HepG2 (cell line): ENCODE measurements at regions not wholly inside any gene's neighbourhood (a gene's known extent, or its start where the extent isn't known, plus 50 kb on each side); places are given as distances from the start of the nearest gene placed in this dataset.
"Not testable (repeated sequence)": the region's sequence is repeated elsewhere in the genome, so short reads cannot be mapped to it uniquely, and the experiment has no call there.

Source experiments
- ATAC-seq: fragments of 200-7000 bp; cut with Tn5 transposase; 3 replicates; pipeline ENCODE4 v1.9.1; 2020; ENCODE audit warnings: mild to moderate bottlenecking, moderate library complexity
- BruUV-seq: library from RNA; stranded (reverse); fragments of 400-500 nt; replicated peaks from 2 replicates; lab custom pipeline; 2021; lab: Mats Ljungman, UMichigan
- CTCF ChIA-PET: fragments of 300-600 bp; formaldehyde crosslinking; extraction: SDS; loops from one replicate; lab custom pipeline; 2021; ENCODE audit warnings: low total read pairs, inconsistent platforms, low intra/inter-chr PET ratio; lab: Yijun Ruan, JAX
- POLR2A ChIA-PET: fragments of 350-600 bp; sonication (Branson Sonifier 250); formaldehyde crosslinking; loops from one replicate; lab custom pipeline; 2020; ENCODE audit warnings: antibody characterized with exemption, inconsistent platforms; lab: Yijun Ruan, JAX
- DNase-seq: peaks from one replicate; pipeline ENCODE4 v3.0.0-alpha.2; 2015; ENCODE audit warnings: low spot score
- FAIRE-seq: peaks from 3 replicates; lab custom pipeline; 2011; peaks lifted over from hg19 to GRCh38; lab: Jason Lieb, UNC
- H2AFZ ChIP-seq: one replicate; pipeline ENCODE4 v1.6.1; 2011; ENCODE audit warnings: low read length, inconsistent platforms
- H3K27ac ChIP-seq: fragments of 300-600 bp; 3 replicates; pipeline ENCODE4 v1.8.0; 2011; ENCODE audit warnings: mixed run types, mild to moderate bottlenecking, mixed read lengths, low read length, inconsistent platforms; ENCODE audit not compliant: insufficient read depth; ENCODE audit errors: extremely low read length
- H3K27me3 ChIP-seq, 2 experiments: fragments of 200-600 bp in 1 of 2; 2 replicates in 1 of 2; 3 replicates in 1 of 2; pipeline versions ENCODE4 v1.6.0 to v1.8.0; 2011; ENCODE audit warnings: low read length in 2 of 2, mild to moderate bottlenecking in 2 of 2, moderate library complexity in 2 of 2, inconsistent platforms in 1 of 2; ENCODE audit not compliant: insufficient read depth in 2 of 2, control insufficient read depth in 1 of 2
- H3K36me3 ChIP-seq, 2 experiments: fragments of 200-600 bp in 1 of 2; replicated peaks in 1 of 2; 2 replicates in 1 of 2; 3 replicates in 1 of 2; pipeline versions ENCODE4 v1.5.1 to v1.8.0; 2011; ENCODE audit warnings: low read length in 2 of 2, inconsistent platforms in 1 of 2; ENCODE audit not compliant: insufficient read depth in 2 of 2, control insufficient read depth in 1 of 2
- H3K4me1 ChIP-seq: 2 replicates; pipeline ENCODE4 v1.5.1; 2012; ENCODE audit warnings: low read length, inconsistent platforms; ENCODE audit not compliant: insufficient read depth
- H3K4me2 ChIP-seq: 2 replicates; pipeline ENCODE4 v1.6.0; 2011; ENCODE audit warnings: low read depth, low read length, inconsistent platforms
- H3K4me3 ChIP-seq, 3 experiments: fragments of 200-600 bp in 1 of 3; sonication (generic), shearing (Covaris generic) in 1 of 3; replicated peaks in 1 of 3; 2 replicates each; pipeline ENCODE4 v1.5.1; 2011 to 2016; ENCODE audit warnings: low read length in 3 of 3, inconsistent platforms in 2 of 3, low read depth in 2 of 3, mild to moderate bottlenecking in 2 of 3, control low read depth in 1 of 3, mixed read lengths in 1 of 3; ENCODE audit not compliant: insufficient read depth in 1 of 3
- H3K79me2 ChIP-seq: one replicate; pipeline ENCODE4 v1.6.1; 2011; ENCODE audit warnings: low read length, inconsistent platforms; ENCODE audit not compliant: insufficient read depth
- H3K9ac ChIP-seq: 2 replicates; pipeline ENCODE4 v1.6.0; 2011; ENCODE audit warnings: mild to moderate bottlenecking, low read depth, low read length, inconsistent platforms; ENCODE audit not compliant: insufficient read depth
- H3K9me3 ChIP-seq: 2 replicates; pipeline ENCODE4 v1.5.1; 2012; ENCODE audit warnings: mild to moderate bottlenecking, low read length
- H4K20me1 ChIP-seq: 2 replicates; pipeline ENCODE4 v1.6.0; 2011; ENCODE audit warnings: inconsistent platforms, mild to moderate bottlenecking, low read length, moderate library complexity; ENCODE audit not compliant: insufficient read depth
- BRCA1 ChIP-seq: sonication (generic); formaldehyde crosslinking; IDR thresholded peaks from 2 replicates; pipeline ENCODE4 v1.4.0; 2020; ENCODE audit warnings: missing genetic modification reagents
- FOXP4 ChIP-seq: sonication (generic); formaldehyde crosslinking; IDR thresholded peaks from 2 replicates; pipeline ENCODE4 v1.4.0; 2020; ENCODE audit warnings: missing genetic modification reagents
- GLI4 ChIP-seq: sonication (generic); formaldehyde crosslinking; IDR thresholded peaks from 2 replicates; pipeline ENCODE4 v1.5.1; 2020; ENCODE audit warnings: missing genetic modification reagents, mild to moderate bottlenecking, moderate library complexity, borderline replicate concordance
- MLX ChIP-seq: IDR thresholded peaks from 2 replicates; pipeline ENCODE4 v1.6.1; 2016
- RFX5 ChIP-seq: IDR thresholded peaks from 2 replicates; pipeline ENCODE4 v1.6.1; 2011; ENCODE audit warnings: low read depth, low read length, improper control_type of control experiment
- XRCC5 ChIP-seq: fragments of 200-400 bp; formaldehyde crosslinking; optimal IDR thresholded peaks from 2 replicates; pipeline ENCODE3; 2017; ENCODE audit warnings: mild to moderate bottlenecking, low read length
- ZBED4 ChIP-seq: sonication (generic); formaldehyde crosslinking; IDR thresholded peaks from 2 replicates; pipeline ENCODE4 v1.4.0; 2020; ENCODE audit warnings: missing genetic modification reagents, borderline replicate concordance
- ZBTB20 ChIP-seq: sonication (generic); formaldehyde crosslinking; IDR thresholded peaks from 2 replicates; pipeline ENCODE4 v1.8.1; 2023; ENCODE audit warnings: missing genetic modification reagents, low read depth, mild to moderate bottlenecking, borderline replicate concordance
- ZNF260 ChIP-seq: sonication (generic); formaldehyde crosslinking; IDR thresholded peaks from 2 replicates; pipeline ENCODE4 v1.4.0; 2020; ENCODE audit warnings: missing genetic modification reagents, low read depth, mild to moderate bottlenecking, borderline replicate concordance
- ZNF749 ChIP-seq: sonication (generic); formaldehyde crosslinking; IDR thresholded peaks from 2 replicates; pipeline ENCODE4 v1.8.0; 2022; ENCODE audit warnings: mild to moderate bottlenecking, missing genetic modification reagents, moderate library complexity, borderline replicate concordance
- ZNF777 ChIP-seq: sonication (generic); formaldehyde crosslinking; IDR thresholded peaks from 2 replicates; pipeline ENCODE4 v1.4.0; 2020; ENCODE audit warnings: missing genetic modification reagents
- ZNF839 ChIP-seq: sonication (generic); formaldehyde crosslinking; IDR thresholded peaks from 2 replicates; pipeline ENCODE4 v1.4.0; 2020; ENCODE audit warnings: missing genetic modification reagents, mild to moderate bottlenecking, borderline replicate concordance
- WGBS: methylation state at CpG from one replicate; pipeline ENCODE4 v1.1.6; 2017; ENCODE audit warnings: low lambda C conversion rate; 5-methylcytosine and 5-hydroxymethylcytosine counted together
- in situ Hi-C: cut with HindIII; loops from 2 replicates; pipeline ENCODE4 v1.10.0; 2017; ENCODE audit warnings: low pct_unique_long_range_greater_than_20kb; ENCODE audit not compliant: extremely low pct_ligation_motif_present
- intact Hi-C: fragments of 100-400 bp; cut with micrococcal nuclease; formaldehyde crosslinking; loops from one replicate; pipeline ENCODE4 v1.10.0; 2022; ENCODE audit not compliant: unreplicated experiment

GRCh38 chr20:9015232-9015983 lies 53.5 kb upstream of the PLCB4 start:
- H2AFZ ChIP-seq, CTCF ChIA-PET, H3K36me3 ChIP-seq, H3K4me2 ChIP-seq, H3K9me3 ChIP-seq, ATAC-seq, H3K27me3 ChIP-seq, intact Hi-C loops, DNase-seq, H4K20me1 ChIP-seq, H3K4me1 ChIP-seq, POLR2A ChIA-PET, FAIRE-seq, H3K9ac ChIP-seq, BruUV-seq, in situ Hi-C loops, H3K27ac ChIP-seq, H3K4me3 ChIP-seq, H3K79me2 ChIP-seq: not testable (repeated sequence)
- WGBS, result 10% methylated on average over 6 of the region's 6 CpGs

GRCh38 chr20:9015984-9016324 lies 52.9 kb upstream of the PLCB4 start:
- no peaks in the 10 kb centered on the region; a peak in 1 of 5 replicates for H3K27me3 ChIP-seq
- no peaks in the 10 kb centered on the region for H4K20me1 ChIP-seq
- ChIA-PET CTCF (no interaction called here), POLR2A (no interaction called here)
- no peak overlapping the region for H3K4me3 ChIP-seq
- H3K27ac ChIP-seq, result no peak overlapping the region
- no peaks in the 10 kb centered on the region for H3K79me2 ChIP-seq
- DNase-seq (no peak), ATAC-seq (no peak), FAIRE-seq (no peak)
- no peak overlapping the region for H3K4me2 ChIP-seq
- intact Hi-C loops (no loop called here), in situ Hi-C loops (no loop called here)
- no peaks in the 10 kb centered on the region for H3K4me1 ChIP-seq
- BruUV-seq, result no TSS peak
- H2AFZ ChIP-seq, result no peak overlapping the region
- no peaks in the 10 kb centered on the region for H3K9me3 ChIP-seq
- H3K9ac ChIP-seq, result no peak overlapping the region
- WGBS, result 20% methylated on average over 1 of the region's 1 CpG
- H3K36me3 ChIP-seq, result no peaks in the 10 kb centered on the region
- TF ChIP-seq BRCA1 (CRISPR knock-in tag) (no peak), FOXP4 (CRISPR knock-in tag) (no peak), ZNF260 (CRISPR knock-in tag) (no peak), ZNF777 (no peak), ZBTB20 (CRISPR knock-in tag) (no peak), MLX (CRISPR knock-in tag) (no peak), XRCC5 (no peak), ZBED4 (CRISPR knock-in tag) (no peak), GLI4 (CRISPR knock-in tag) (no peak), ZNF749 (CRISPR knock-in tag) (no peak), ZNF839 (no peak), RFX5 (no peak)
